Neuronal stem cell (in vitro differentiated cells): ENCODE measurements at regions not wholly inside any gene's neighbourhood (a gene's known extent, or its start where the extent isn't known, plus 50 kb on each side); places are given as distances from the start of the nearest gene placed in this dataset.

ENCODE experiments used
- DNase-seq: peaks from one replicate; pipeline ENCODE4 v3.0.0-alpha.2; 2013; ENCODE audit warnings: low spot score
- H2AFZ ChIP-seq: one replicate; pipeline ENCODE4 v1.6.1; 2013; ENCODE audit warnings: mild to moderate bottlenecking, low read length, inconsistent platforms
- H2AK5ac ChIP-seq: 2 replicates; pipeline ENCODE4 v1.6.1; 2013; ENCODE audit warnings: low read depth, mild to moderate bottlenecking, inconsistent platforms, low read length, moderate library complexity, mixed read lengths
- H2BK120ac ChIP-seq: 2 replicates; pipeline ENCODE4 v1.6.1; 2013; ENCODE audit warnings: low read depth, mild to moderate bottlenecking, inconsistent platforms, low read length, moderate library complexity, mixed read lengths
- H2BK12ac ChIP-seq: one replicate; pipeline ENCODE4 v1.6.1; 2013; ENCODE audit warnings: low read length, inconsistent platforms
- H2BK15ac ChIP-seq: 2 replicates; pipeline ENCODE4 v1.6.1; 2013; ENCODE audit warnings: mild to moderate bottlenecking, low read length, inconsistent platforms, mixed read lengths
- H2BK5ac ChIP-seq: one replicate; pipeline ENCODE4 v1.6.1; 2013; ENCODE audit warnings: inconsistent platforms, mild to moderate bottlenecking, low read length, moderate library complexity
- H3K14ac ChIP-seq: one replicate; pipeline ENCODE4 v1.6.1; 2013; ENCODE audit warnings: low read length, inconsistent platforms
- H3K18ac ChIP-seq: 2 replicates; pipeline ENCODE4 v1.6.1; 2013; ENCODE audit warnings: low read length, inconsistent platforms
- H3K23ac ChIP-seq: 2 replicates; pipeline ENCODE4 v1.6.1; 2013; ENCODE audit warnings: low read depth, mild to moderate bottlenecking, mixed read lengths, low read length, inconsistent platforms; ENCODE audit not compliant: poor library complexity
- H3K27ac ChIP-seq: replicated peaks from 3 replicates; pipeline ENCODE4 v1.5.1; 2013; ENCODE audit warnings: low read length, inconsistent platforms
- H3K27me3 ChIP-seq, 3 experiments: 2 replicates each; pipeline ENCODE4 v1.6.1; 2013; ENCODE audit warnings: low read length in 3 of 3, mild to moderate bottlenecking in 2 of 3, inconsistent platforms in 1 of 3, low read depth in 1 of 3, mixed read lengths in 1 of 3, moderate library complexity in 1 of 3; ENCODE audit not compliant: control insufficient read depth in 3 of 3, insufficient read depth in 3 of 3
- H3K36me3 ChIP-seq, 2 donors: replicated peaks in 1 of 2; 2 replicates each; pipeline ENCODE4 v1.6.1; 2013; ENCODE audit warnings: low read length in 2 of 2; ENCODE audit not compliant: control insufficient read depth in 2 of 2, insufficient read depth in 2 of 2
- H3K4ac ChIP-seq: 2 replicates; pipeline ENCODE4 v1.6.1; 2013; ENCODE audit warnings: inconsistent platforms, mild to moderate bottlenecking, low read length, moderate library complexity
- H3K4me1 ChIP-seq, 2 donors: 1 replicate in 1 of 2; 2 replicates in 1 of 2; pipeline ENCODE4 v1.6.1; 2013; ENCODE audit warnings: low read length in 2 of 2, low read depth in 1 of 2; ENCODE audit not compliant: control insufficient read depth in 2 of 2, insufficient read depth in 1 of 2
- H3K4me2 ChIP-seq: one replicate; pipeline ENCODE4 v1.6.1; 2013; ENCODE audit warnings: mild to moderate bottlenecking, low read length, inconsistent platforms; ENCODE audit not compliant: insufficient read depth, poor library complexity, severe bottlenecking
- H3K4me3 ChIP-seq, 2 donors: 2 replicates each; pipeline ENCODE4 v1.5.1; 2013; ENCODE audit warnings: low read length in 2 of 2, mild to moderate bottlenecking in 2 of 2, inconsistent platforms in 1 of 2, moderate library complexity in 1 of 2
- H3K79me1 ChIP-seq: one replicate; pipeline ENCODE4 v1.6.1; 2013; ENCODE audit warnings: low read depth, mild to moderate bottlenecking, inconsistent platforms, low read length, moderate library complexity
- H3K9ac ChIP-seq: one replicate; pipeline ENCODE4 v1.6.1; 2013; ENCODE audit warnings: mild to moderate bottlenecking, low read depth, low read length, inconsistent platforms; ENCODE audit not compliant: poor library complexity
- H3K9me3 ChIP-seq, 2 donors: replicated peaks in 1 of 2; 2 replicates each; pipeline versions ENCODE3 to v1.6.1; 2013; ENCODE audit warnings: low read length in 2 of 2, mild to moderate bottlenecking in 2 of 2, inconsistent platforms in 1 of 2, low read depth in 1 of 2, mixed read lengths in 1 of 2, moderate library complexity in 1 of 2; ENCODE audit not compliant: control insufficient read depth in 2 of 2, insufficient read depth in 1 of 2
- H4K8ac ChIP-seq: one replicate; pipeline ENCODE4 v1.6.1; 2013; ENCODE audit warnings: low read depth, mild to moderate bottlenecking, inconsistent platforms, low read length, moderate library complexity
- H4K91ac ChIP-seq: one replicate; pipeline ENCODE4 v1.6.1; 2013; ENCODE audit warnings: low read length, low read depth, mild to moderate bottlenecking, inconsistent platforms; ENCODE audit not compliant: poor library complexity
- whole genome bisulfite sequencing, 2 donors: extraction: QIAGEN DNeasy Blood & Tissue Kit; methylation state at CpG; one replicate each; pipeline ENCODE4 v1.1.7; 2013; ENCODE audit warnings: missing lambda C conversion rate in 2 of 2, mixed read lengths in 1 of 2; ENCODE audit not compliant: insufficient read length in 2 of 2, insufficient replicate concordance in 1 of 2; ENCODE audit errors: extremely low coverage in 2 of 2; 5-methylcytosine and 5-hydroxymethylcytosine counted together

GRCh38 chr5:123265551-123265950 lies 157.7 kb downstream of the CEP120 start:
- WGBS, 2 donors = no CpG with 5 or more reads among the region's 2 CpGs
- no peak overlapping the region for H3K18ac ChIP-seq
- no peak overlapping the region for H3K23ac ChIP-seq
- H2AFZ ChIP-seq = no peak overlapping the region
- H3K79me1 ChIP-seq = no peaks in the 10 kb centered on the region
- no peak overlapping the region for H2BK15ac ChIP-seq
- H3K27me3 ChIP-seq = no peaks in the 10 kb centered on the region
- H3K4me1 ChIP-seq = no peaks in the 10 kb centered on the region
- H2AK5ac ChIP-seq = no peak overlapping the region
- H4K91ac ChIP-seq = no peak overlapping the region
- no peak overlapping the region for H3K27ac ChIP-seq
- no peak overlapping the region for H2BK5ac ChIP-seq
- H3K36me3 ChIP-seq = no peaks in the 10 kb centered on the region
- H3K4me3 ChIP-seq = no peak overlapping the region
- H3K9me3 ChIP-seq = no peaks in the 10 kb centered on the region
- H2BK12ac ChIP-seq = no peak overlapping the region
- H3K4me2 ChIP-seq = no peak overlapping the region
- H2BK120ac ChIP-seq = no peak overlapping the region
- no peak overlapping the region for H3K14ac ChIP-seq
- DNase-seq = no peak
- H4K8ac ChIP-seq = no peak overlapping the region
- no peak overlapping the region for H3K4ac ChIP-seq
- no peak overlapping the region for H3K9ac ChIP-seq

DNA sequence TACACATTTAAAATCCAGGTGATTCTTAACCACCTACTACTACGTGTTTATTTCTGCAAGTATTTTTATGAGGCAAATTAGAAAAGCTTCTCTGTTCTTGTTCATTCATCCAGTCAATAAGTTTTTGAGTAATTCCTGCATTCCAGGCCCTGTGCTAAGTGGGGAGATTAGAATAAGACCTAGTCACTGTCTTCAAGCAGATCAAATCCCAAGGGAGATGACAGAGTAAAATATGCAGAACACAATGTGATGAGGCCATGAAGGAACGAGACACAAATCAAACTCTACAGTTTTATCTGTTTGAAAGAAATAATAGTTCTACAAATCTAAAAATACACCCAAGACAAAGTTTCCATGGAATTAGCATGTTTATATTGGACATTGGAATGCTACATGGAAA lies 158.8 kb downstream of the CEP120 start:
- H3K27ac ChIP-seq = no peak overlapping the region

DNA sequence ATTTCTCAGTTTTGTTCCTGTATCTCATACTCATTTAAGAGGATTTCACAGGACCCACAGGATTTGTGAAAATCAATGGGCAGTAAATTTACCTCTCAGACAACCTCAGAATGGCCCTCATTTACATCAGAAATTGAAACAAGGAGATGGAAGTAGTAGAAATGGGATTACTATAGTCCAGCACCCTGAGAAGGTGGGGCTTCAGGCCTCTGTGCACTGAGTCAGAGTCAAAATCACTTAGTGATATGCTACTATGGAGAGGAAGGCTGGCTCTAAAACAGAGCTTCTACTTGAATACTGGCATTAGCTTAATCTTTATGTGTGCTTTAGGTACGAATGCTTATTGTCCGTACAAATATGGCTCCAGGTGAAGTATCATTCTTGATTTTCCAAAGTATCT lies 159.3 kb downstream of the CEP120 start:
- Histone ChIP-seq H3K4me1 (no peaks in the 10 kb centered on the region), H3K9ac (no peak overlapping the region), H3K4me2 (no peak overlapping the region), H3K4me3 (no peak overlapping the region), H2BK15ac (no peak overlapping the region), H4K91ac (no peak overlapping the region), H3K23ac (no peak overlapping the region), H2BK120ac (no peak overlapping the region), H2BK5ac (no peak overlapping the region), H3K79me1 (no peaks in the 10 kb centered on the region), H2BK12ac (no peak overlapping the region), H4K8ac (no peak overlapping the region), H2AFZ (no peak overlapping the region), H3K9me3 (no peaks in the 10 kb centered on the region), H2AK5ac (no peak overlapping the region), H3K4ac (no peak overlapping the region), H3K18ac (no peak overlapping the region), H3K27ac (no peak overlapping the region), H3K27me3 (no peaks in the 10 kb centered on the region), H3K14ac (no peak overlapping the region), H3K36me3 (no peaks in the 10 kb centered on the region)
- no CpG with 5 or more reads among the region's 2 CpGs for WGBS, 2 donors
- no peak for DNase-seq

More for the DNA sequence above, 158.8 kb downstream of the CEP120 start:
- no peak overlapping the region for H2AFZ ChIP-seq
- no peak overlapping the region for H3K14ac ChIP-seq
- H3K36me3 ChIP-seq = no peaks in the 10 kb centered on the region
- H4K91ac ChIP-seq = no peak overlapping the region
- no peak overlapping the region for H3K9ac ChIP-seq
- no CpG with 5 or more reads among the region's 2 CpGs for WGBS, 2 donors
- no peak overlapping the region for H2BK120ac ChIP-seq
- H3K18ac ChIP-seq = no peak overlapping the region
- H2AK5ac ChIP-seq = no peak overlapping the region
- H2BK5ac ChIP-seq = no peak overlapping the region
- no peak overlapping the region for H2BK12ac ChIP-seq
- no peaks in the 10 kb centered on the region for H3K4me1 ChIP-seq
- H3K23ac ChIP-seq = no peak overlapping the region
- DNase-seq = no peak
- no peaks in the 10 kb centered on the region for H3K9me3 ChIP-seq
- no peak overlapping the region for H4K8ac ChIP-seq
- no peak overlapping the region for H3K4ac ChIP-seq
- no peak overlapping the region for H3K4me2 ChIP-seq
- H3K27me3 ChIP-seq = no peaks in the 10 kb centered on the region
- no peak overlapping the region for H3K4me3 ChIP-seq
- H3K79me1 ChIP-seq = no peaks in the 10 kb centered on the region
- no peak overlapping the region for H2BK15ac ChIP-seq

DNA sequence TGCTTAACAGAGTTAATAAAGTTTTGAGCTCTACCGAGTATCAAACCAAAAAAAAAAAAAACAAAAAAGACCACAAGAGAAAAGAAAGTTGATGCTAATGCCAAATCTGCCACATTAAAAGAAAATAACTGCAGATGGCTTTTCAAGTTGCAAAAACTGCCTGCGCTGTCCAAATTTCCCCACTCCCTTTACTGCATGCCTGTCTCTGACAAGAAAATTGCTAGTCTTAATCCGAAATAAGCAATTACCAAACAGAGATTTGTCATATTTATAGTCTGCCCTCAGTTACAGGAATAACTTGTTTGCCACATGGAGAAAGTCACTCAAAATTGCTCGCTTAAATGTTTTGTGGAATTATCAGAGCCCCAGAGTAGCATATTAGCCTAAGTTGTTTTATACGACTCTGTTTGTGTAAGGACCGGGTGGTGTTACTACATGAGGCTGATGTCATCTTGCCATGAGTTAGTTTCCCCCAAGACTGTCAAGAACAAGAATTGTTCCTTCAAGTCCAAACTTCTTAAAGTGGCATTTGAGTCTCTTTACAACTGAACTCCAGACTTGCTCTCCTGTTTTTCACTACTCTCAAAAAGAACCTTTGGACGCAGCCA lies 160.9 kb downstream of the CEP120 start:
- Histone ChIP-seq H3K23ac (no peak overlapping the region), H2BK15ac (no peak overlapping the region), H2BK120ac (no peak overlapping the region), H2BK5ac (no peak overlapping the region), H3K14ac (no peak overlapping the region), H3K27me3 (no peaks in the 10 kb centered on the region), H3K27ac (no peak overlapping the region), H4K8ac (no peak overlapping the region), H3K9ac (no peak overlapping the region), H3K18ac (no peak overlapping the region), H3K36me3 (no peaks in the 10 kb centered on the region), H3K9me3 (no peaks in the 10 kb centered on the region), H3K4me3 (no peak overlapping the region), H3K4me1 (no peaks in the 10 kb centered on the region), H2AFZ (no peak overlapping the region), H3K4ac (no peak overlapping the region), H3K4me2 (no peak overlapping the region), H4K91ac (no peak overlapping the region), H3K79me1 (no peaks in the 10 kb centered on the region), H2BK12ac (no peak overlapping the region), H2AK5ac (no peak overlapping the region)
- WGBS, 2 donors = no CpG with 5 or more reads among the region's 7 CpGs
- DNase-seq = no peak
